Uterus (tissue), 2 donors: ENCODE measurements at regions not wholly inside any gene's neighbourhood (a gene's known extent, or its start where the extent isn't known, plus 50 kb on each side); places are given as distances from the start of the nearest gene placed in this dataset.

Experiments
- CTCF ChIP-seq, 4 experiments: fragments of 200-600 bp in 2 of 4; fragments of 450-650 bp in 2 of 4; sonication (generic) in 2 of 4; IDR thresholded peaks; one replicate each; pipeline ENCODE4 v1.5.1; 2016 to 2019; ENCODE audit warnings: antibody characterized with exemption in 4 of 4, mild to moderate bottlenecking in 2 of 4, moderate library complexity in 1 of 4
- POLR2A ChIP-seq, 2 donors: fragments of 450-650 bp; IDR thresholded peaks; one replicate each; pipeline ENCODE4 v1.6.1; 2016; ENCODE audit warnings: antibody characterized with exemption in 2 of 2, mild to moderate bottlenecking in 1 of 2, moderate library complexity in 1 of 2

- TF ChIP-seq CTCF (IDR thresholded peaks at IDR 0.05) = no peak
- no peak for TF ChIP-seq POLR2A (IDR thresholded peaks at IDR 0.05)
Observed at GRCh38 chr6:155946860-155947259, 491.2 kb upstream of the NOX3 start.
